Endothelial cell (in vitro differentiated cells): ENCODE measurements at regions not wholly inside any gene's neighbourhood (a gene's known extent, or its start where the extent isn't known, plus 50 kb on each side); places are given as distances from the start of the nearest gene placed in this dataset.
"Not testable (repeated sequence)": the region's sequence is repeated elsewhere in the genome, so short reads cannot be mapped to it uniquely, and the experiment has no call there.

Source experiments
- DNase-seq: peaks from one replicate; pipeline ENCODE4 v3.0.0; 2021; ENCODE audit warnings: low spot score
- H3K27ac Mint-ChIP-seq: one replicate; pipeline ENCODE4 v1.8.0; 2021; ENCODE audit warnings: mixed read lengths, inconsistent platforms; ENCODE audit not compliant: unreplicated experiment
- H3K27me3 Mint-ChIP-seq: one replicate; pipeline ENCODE4 v1.8.0; 2021; ENCODE audit warnings: mild to moderate bottlenecking, moderate library complexity, mixed read lengths, inconsistent platforms; ENCODE audit not compliant: unreplicated experiment
- H3K36me3 Mint-ChIP-seq: one replicate; pipeline ENCODE4 v1.8.0; 2021; ENCODE audit warnings: mild to moderate bottlenecking, low read depth, mixed read lengths, inconsistent platforms; ENCODE audit not compliant: unreplicated experiment
- H3K4me1 Mint-ChIP-seq: one replicate; pipeline ENCODE4 v1.8.0; 2021; ENCODE audit warnings: mild to moderate bottlenecking, mixed read lengths, inconsistent platforms; ENCODE audit not compliant: unreplicated experiment
- H3K4me3 Mint-ChIP-seq: one replicate; pipeline ENCODE4 v1.8.0; 2021; ENCODE audit warnings: mild to moderate bottlenecking, mixed read lengths, inconsistent platforms; ENCODE audit not compliant: unreplicated experiment
- H3K9me3 Mint-ChIP-seq: one replicate; pipeline ENCODE4 v1.8.0; 2021; ENCODE audit warnings: mixed read lengths, inconsistent platforms; ENCODE audit not compliant: unreplicated experiment
- CTCF ChIP-seq: fragments of 200-600 bp; sonication (generic); IDR thresholded peaks from one replicate; pipeline ENCODE4 v1.5.0; 2021; ENCODE audit warnings: antibody characterized with exemption; ENCODE audit not compliant: unreplicated experiment

- Mint-ChIP-seq H3K36me3 (no peaks in the 10 kb centered on the region), H3K9me3 (no peaks in the 10 kb centered on the region), H3K4me1 (no peaks in the 10 kb centered on the region)
These were observed 809.1 kb downstream of the SORCS1 start for GRCh38 chr10:106355450-106355849.

GRCh38 chr10:106348933-106349332 is 815.6 kb downstream of the SORCS1 start:
- no peak for TF ChIP-seq CTCF
- Mint-ChIP-seq H3K9me3 (no peaks in the 10 kb centered on the region), H3K4me3 (no peak overlapping the region), H3K27me3 (no peaks in the 10 kb centered on the region), H3K36me3 (no peaks in the 10 kb centered on the region), H3K4me1 (peaks cover 2% of the 10 kb centered on the region), H3K27ac (no peak overlapping the region)
- DNase-seq = no peak

More at GRCh38 chr10:106355450-106355849, 809.1 kb downstream of the SORCS1 start:
- no peak overlapping the region for H3K27ac Mint-ChIP-seq
- TF ChIP-seq CTCF = no peak
- no peak overlapping the region for H3K4me3 Mint-ChIP-seq
- peak; percentile 23 for DNase-seq
- no peaks in the 10 kb centered on the region for H3K27me3 Mint-ChIP-seq

GRCh38 chr10:106347547-106347946 is 817.0 kb downstream of the SORCS1 start:
- no peaks in the 10 kb centered on the region for H3K36me3 Mint-ChIP-seq
- no peak for DNase-seq
- H3K9me3 Mint-ChIP-seq = no peaks in the 10 kb centered on the region
- TF ChIP-seq CTCF = no peak
- no peak overlapping the region for H3K27ac Mint-ChIP-seq
- peaks cover 2% of the 10 kb centered on the region for H3K4me1 Mint-ChIP-seq
- H3K27me3 Mint-ChIP-seq = no peaks in the 10 kb centered on the region
- no peak overlapping the region for H3K4me3 Mint-ChIP-seq

GRCh38 chr10:106343539-106343938 is 821.0 kb downstream of the SORCS1 start:
- not testable (repeated sequence) for H3K36me3 Mint-ChIP-seq, H3K9me3 Mint-ChIP-seq, H3K27me3 Mint-ChIP-seq, H3K4me3 Mint-ChIP-seq, H3K27ac Mint-ChIP-seq, H3K4me1 Mint-ChIP-seq, DNase-seq

GRCh38 chr10:106341356-106341755 is 823.1 kb downstream of the SORCS1 start:
- no peaks in the 10 kb centered on the region for H3K36me3 Mint-ChIP-seq

More at GRCh38 chr10:106341356-106341755, 823.1 kb downstream of the SORCS1 start:
- Mint-ChIP-seq H3K9me3 (no peaks in the 10 kb centered on the region), H3K27ac (no peak overlapping the region), H3K27me3 (no peaks in the 10 kb centered on the region), H3K4me1 (peaks cover 2% of the 10 kb centered on the region), H3K4me3 (no peak overlapping the region)
- no peak for TF ChIP-seq CTCF
- DNase-seq = no peak
